ENCODE measurements at regions not wholly inside any gene's neighbourhood (a gene's known extent, or its start where the extent isn't known, plus 50 kb on each side); places are given as distances from the start of the nearest gene placed in this dataset.

GRCh38 chr14:53491256-53491883 lies 338.2 kb upstream of the DDHD1 start:
- Histone ChIP-seq H3K36me3 (ENCODE audit: control insufficient read depth, low read length) (no peaks in the 10 kb centered on the region), H3K27me3 (ENCODE audit: control insufficient read depth, low read length) (no peaks in the 10 kb centered on the region), H4K20me1 (ENCODE audit: control insufficient read depth, insufficient read depth, low read depth, low read length) (no peaks in the 10 kb centered on the region), H3K27ac (ENCODE audit: low read depth, low read length) (no peak overlapping the region), H3K4me3 (ENCODE audit: low read length) (no peak overlapping the region), H3K9me2 (replicated peaks; ENCODE audit: control insufficient read depth, low read length) (no peaks in the 10 kb centered on the region), H3K4me1 (ENCODE audit: control insufficient read depth, low read length) (no peaks in the 10 kb centered on the region), H3K79me2 (ENCODE audit: control insufficient read depth, low read length) (no peaks in the 10 kb centered on the region), H3F3A (ENCODE audit: control insufficient read depth, insufficient read depth) (no peaks in the 10 kb centered on the region), H3K4me2 (ENCODE audit: low read length) (no peak overlapping the region), H3K9me3 (ENCODE audit: control insufficient read depth, insufficient read depth, low read length) (no peaks in the 10 kb centered on the region)
- TF ChIP-seq CTCF (IDR thresholded peaks at IDR 0.05; ENCODE audit: low read depth, low read length, poor library complexity, severe bottlenecking) (no peak), EZH2phosphoT487 (IDR thresholded peaks at IDR 0.05; ENCODE audit: borderline replicate concordance, low read length) (no peak)

DNA sequence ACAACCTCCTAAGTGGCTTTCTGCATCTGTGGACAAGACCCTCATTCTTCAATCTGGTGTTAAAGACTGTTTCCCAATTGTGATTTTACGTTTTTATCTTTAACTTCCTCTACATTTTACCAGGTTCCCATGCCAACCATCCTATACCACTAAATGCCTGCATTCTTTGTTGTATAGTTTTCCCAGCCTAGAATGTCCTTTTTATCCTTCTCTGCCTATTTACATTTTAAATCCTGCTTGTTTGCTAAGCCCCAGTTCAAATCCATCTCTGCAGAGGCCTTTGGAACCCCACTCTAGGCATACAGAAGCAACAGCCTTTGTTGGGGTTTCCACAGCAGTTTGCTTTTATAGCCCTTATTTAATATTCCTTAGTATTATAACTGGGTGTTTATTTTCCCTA lies 325.1 kb upstream of the DDHD1 start:
- Histone ChIP-seq H3K36me3 (ENCODE audit: control insufficient read depth, low read length) (no peaks in the 10 kb centered on the region), H3K27me3 (ENCODE audit: control insufficient read depth, low read length) (no peaks in the 10 kb centered on the region), H3K4me2 (ENCODE audit: low read length) (no peak overlapping the region), H4K20me1 (ENCODE audit: control insufficient read depth, insufficient read depth, low read depth, low read length) (no peaks in the 10 kb centered on the region), H3K79me2 (ENCODE audit: control insufficient read depth, low read length) (no peaks in the 10 kb centered on the region), H3K9me2 (replicated peaks; ENCODE audit: control insufficient read depth, low read length) (no peaks in the 10 kb centered on the region), H3K27ac (ENCODE audit: low read depth, low read length) (no peak overlapping the region), H3F3A (ENCODE audit: control insufficient read depth, insufficient read depth) (no peaks in the 10 kb centered on the region), H3K4me1 (ENCODE audit: control insufficient read depth, low read length) (no peaks in the 10 kb centered on the region), H3K9me3 (ENCODE audit: control insufficient read depth, insufficient read depth, low read length) (peaks cover 5% of the 10 kb centered on the region; the same call in 1 of the 2 replicates), H3K4me3 (ENCODE audit: low read length) (no peak overlapping the region)
- TF ChIP-seq EZH2phosphoT487 (IDR thresholded peaks at IDR 0.05; ENCODE audit: borderline replicate concordance, low read length) (no peak), CTCF (IDR thresholded peaks at IDR 0.05; ENCODE audit: low read depth, low read length, poor library complexity, severe bottlenecking) (no peak)

GRCh38 chr14:53473480-53473879 lies 320.4 kb upstream of the DDHD1 start:
- Histone ChIP-seq H3K9me2 (replicated peaks; ENCODE audit: control insufficient read depth, low read length) (no peaks in the 10 kb centered on the region), H3K27ac (ENCODE audit: low read depth, low read length) (no peak overlapping the region), H3K4me1 (ENCODE audit: control insufficient read depth, low read length) (no peaks in the 10 kb centered on the region), H3F3A (ENCODE audit: control insufficient read depth, insufficient read depth) (no peaks in the 10 kb centered on the region), H3K9me3 (ENCODE audit: control insufficient read depth, insufficient read depth, low read length) (no peaks in the 10 kb centered on the region), H3K4me2 (ENCODE audit: low read length) (no peak overlapping the region), H4K20me1 (ENCODE audit: control insufficient read depth, insufficient read depth, low read depth, low read length) (no peaks in the 10 kb centered on the region), H3K27me3 (ENCODE audit: control insufficient read depth, low read length) (no peaks in the 10 kb centered on the region), H3K79me2 (ENCODE audit: control insufficient read depth, low read length) (no peaks in the 10 kb centered on the region), H3K4me3 (ENCODE audit: low read length) (no peak overlapping the region), H3K36me3 (ENCODE audit: control insufficient read depth, low read length) (no peaks in the 10 kb centered on the region)
- TF ChIP-seq EZH2phosphoT487 (IDR thresholded peaks at IDR 0.05; ENCODE audit: borderline replicate concordance, low read length) (no peak), CTCF (IDR thresholded peaks at IDR 0.05; ENCODE audit: low read depth, low read length, poor library complexity, severe bottlenecking) (no peak)

Measured in DOHH2 (cell line).